Gastroesophageal sphincter (tissue), 4 donors: ENCODE measurements at regions not wholly inside any gene's neighbourhood (a gene's known extent, or its start where the extent isn't known, plus 50 kb on each side); places are given as distances from the start of the nearest gene placed in this dataset.
"Not testable (repeated sequence)": the region's sequence is repeated elsewhere in the genome, so short reads cannot be mapped to it uniquely, and the experiment has no call there.

Experiments
- ATAC-seq: fragments of 150-250 bp; one replicate; pipeline ENCODE4 v1.9.1; 2016; ENCODE audit warnings: mild to moderate bottlenecking, moderate library complexity
- H3K27ac ChIP-seq, 4 donors: fragments of 200-600 bp; sonication (generic) in 3 of 4; 1 replicate in 3 of 4; 2 replicates in 1 of 4; pipeline ENCODE4 v1.5.1; 2016 to 2019
- H3K27me3 ChIP-seq: fragments of 200-600 bp; sonication (generic); one replicate; pipeline ENCODE4 v1.5.1; 2019
- H3K36me3 ChIP-seq, 2 donors: fragments of 200-600 bp; sonication (generic); one replicate each; pipeline ENCODE4 v1.5.1; 2019; ENCODE audit warnings: control low read depth in 1 of 2
- H3K4me1 ChIP-seq, 3 donors: fragments of 200-600 bp; sonication (generic); 1 replicate in 2 of 3; 2 replicates in 1 of 3; pipeline ENCODE4 v1.5.1; 2016 to 2019; ENCODE audit warnings: control low read depth in 2 of 3
- H3K4me3 ChIP-seq, 2 donors: fragments of 200-600 bp; sonication (generic); one replicate each; pipeline ENCODE4 v1.5.1; 2019; ENCODE audit warnings: mild to moderate bottlenecking in 1 of 2, moderate library complexity in 1 of 2
- H3K9me3 ChIP-seq, 3 donors: fragments of 200-600 bp; sonication (generic); one replicate each; pipeline ENCODE4 v1.5.1; 2017 to 2019; ENCODE audit warnings: control low read depth in 2 of 3
- CTCF ChIP-seq, 4 experiments: fragments of 200-600 bp in 2 of 4; fragments of 450-650 bp in 2 of 4; sonication (generic) in 1 of 4; IDR thresholded peaks; one replicate each; pipeline ENCODE4 v1.5.1; 2017 to 2019; ENCODE audit warnings: antibody characterized with exemption in 4 of 4, mild to moderate bottlenecking in 2 of 4, moderate library complexity in 2 of 4
- EP300 ChIP-seq: sonication (generic); formaldehyde crosslinking; IDR thresholded peaks from one replicate; pipeline ENCODE4 v1.6.1; 2017; ENCODE audit warnings: antibody characterized with exemption, mild to moderate bottlenecking
- POLR2A ChIP-seq, 2 donors: fragments of 450-650 bp; IDR thresholded peaks; one replicate each; pipeline ENCODE4 v1.6.1; 2017; ENCODE audit warnings: antibody characterized with exemption in 2 of 2, mild to moderate bottlenecking in 2 of 2, moderate library complexity in 1 of 2
- POLR2AphosphoS5 ChIP-seq: sonication (generic); formaldehyde crosslinking; IDR thresholded peaks from one replicate; pipeline ENCODE4 v1.6.1; 2017; ENCODE audit warnings: antibody characterized with exemption
- WGBS, 2 donors: methylation state at CpG; one replicate each; pipeline ENCODE4 v1.1.5; 2018; ENCODE audit warnings: low coverage in 1 of 2; 5-methylcytosine and 5-hydroxymethylcytosine counted together

DNA sequence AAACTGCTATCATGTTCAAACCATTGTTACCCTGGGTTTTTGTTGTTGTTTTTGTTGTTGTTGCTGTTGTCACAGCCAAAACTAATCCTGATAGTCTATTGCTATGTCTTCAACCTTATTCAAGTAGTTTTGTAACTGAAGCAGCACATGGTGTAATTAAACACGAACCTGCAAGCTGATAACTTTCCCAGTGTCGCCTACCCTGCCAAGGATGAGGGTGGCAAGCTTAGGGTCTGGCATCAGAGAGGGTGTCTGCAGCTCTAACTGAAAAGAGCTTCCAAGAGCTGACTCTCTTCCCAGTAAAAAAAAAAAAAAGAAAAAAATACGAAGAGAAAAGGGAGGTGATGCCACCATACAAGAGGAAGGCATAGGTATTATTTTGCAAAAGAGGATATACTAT is 86.3 kb upstream of the BCL2L14 start:
- ATAC-seq: no peak
- TF ChIP-seq POLR2AphosphoS5 (no peak), CTCF (IDR thresholded peaks at IDR 0.05) (no peak)
- Histone ChIP-seq H3K4me3 (no peak overlapping the region), H3K27ac (no peak overlapping the region), H3K4me1 (no peaks in the 10 kb centered on the region), H3K9me3 (no peaks in the 10 kb centered on the region), H3K36me3 (no peaks in the 10 kb centered on the region), H3K27me3 (no peaks in the 10 kb centered on the region)
- WGBS, 2 donors: 85 to 92% methylated on average over 2 of the region's 3 CpGs

- H3K4me3 ChIP-seq: no peak overlapping the region
- no peaks in the 10 kb centered on the region for H3K27me3 ChIP-seq
- TF ChIP-seq POLR2A (IDR thresholded peaks at IDR 0.05) (no peak), EP300 (no peak), CTCF (IDR thresholded peaks at IDR 0.05) (no peak), POLR2AphosphoS5 (no peak)
- H3K4me1 ChIP-seq: no peaks in the 10 kb centered on the region
- no peaks in the 10 kb centered on the region for H3K9me3 ChIP-seq
- no peaks in the 10 kb centered on the region for H3K36me3 ChIP-seq
- no peak for ATAC-seq
- WGBS, 2 donors: 58 to 81% methylated on average over 5 of the region's 5 CpGs
- H3K27ac ChIP-seq: no peak overlapping the region
Measured at GRCh38 chr12:11986165-11986564, 84.6 kb upstream of the BCL2L14 start.

DNA sequence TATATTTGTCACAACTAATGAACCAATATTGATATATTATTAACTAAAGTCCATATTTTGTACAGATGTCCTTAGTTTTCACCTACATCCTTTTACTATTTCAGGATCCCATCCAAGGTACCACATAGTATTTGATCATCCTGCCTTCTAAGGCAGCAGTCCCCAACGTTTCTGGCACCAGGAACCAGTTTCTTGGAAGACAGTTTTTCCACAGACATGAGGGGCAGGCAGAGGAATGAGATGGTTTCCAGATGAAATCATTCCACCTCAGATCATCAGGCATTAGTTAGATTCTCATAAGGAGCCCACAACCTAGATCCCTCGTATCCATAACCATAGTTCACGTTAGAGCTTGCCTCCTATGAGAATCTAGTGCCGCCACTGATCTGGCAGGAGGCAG is 82.8 kb upstream of the BCL2L14 start:
- H3K4me3 ChIP-seq: no peak overlapping the region
- H3K36me3 ChIP-seq: no peaks in the 10 kb centered on the region
- no peaks in the 10 kb centered on the region for H3K9me3 ChIP-seq
- no peak for ATAC-seq
- H3K4me1 ChIP-seq: no peaks in the 10 kb centered on the region
- H3K27ac ChIP-seq: no peak overlapping the region
- TF ChIP-seq CTCF (IDR thresholded peaks at IDR 0.05) (no peak), POLR2AphosphoS5 (no peak), POLR2A (IDR thresholded peaks at IDR 0.05) (no peak), EP300 (no peak)
- 0 to 62% methylated on average over 1 to 4 of the region's 4 CpGs for WGBS, 2 donors
- no peaks in the 10 kb centered on the region for H3K27me3 ChIP-seq

GRCh38 chr12:11991604-11992003 is 79.1 kb upstream of the BCL2L14 start:
- no peaks in the 10 kb centered on the region for H3K9me3 ChIP-seq
- ATAC-seq: no peak
- TF ChIP-seq POLR2AphosphoS5 (no peak), EP300 (no peak), CTCF (IDR thresholded peaks at IDR 0.05) (no peak), POLR2A (IDR thresholded peaks at IDR 0.05) (no peak)
- WGBS, 2 donors: 78 to 92% methylated on average over 4 of the region's 4 CpGs
- H3K36me3 ChIP-seq: no peaks in the 10 kb centered on the region
- no peak overlapping the region for H3K4me3 ChIP-seq
- H3K4me1 ChIP-seq: no peaks in the 10 kb centered on the region
- H3K27me3 ChIP-seq: no peaks in the 10 kb centered on the region
- no peak overlapping the region for H3K27ac ChIP-seq

GRCh38 chr12:11992515-11992914 is 78.2 kb upstream of the BCL2L14 start:
- no peaks in the 10 kb centered on the region for H3K9me3 ChIP-seq
- no peaks in the 10 kb centered on the region for H3K36me3 ChIP-seq
- no peaks in the 10 kb centered on the region for H3K27me3 ChIP-seq
- H3K4me3 ChIP-seq: no peak overlapping the region
- H3K27ac ChIP-seq: no peak overlapping the region
- 92 to 98% methylated on average over 3 of the region's 3 CpGs for WGBS, 2 donors
- ATAC-seq: no peak
- H3K4me1 ChIP-seq: no peaks in the 10 kb centered on the region
- TF ChIP-seq POLR2A (IDR thresholded peaks at IDR 0.05) (no peak), POLR2AphosphoS5 (no peak), CTCF (IDR thresholded peaks at IDR 0.05) (no peak), EP300 (no peak)

DNA sequence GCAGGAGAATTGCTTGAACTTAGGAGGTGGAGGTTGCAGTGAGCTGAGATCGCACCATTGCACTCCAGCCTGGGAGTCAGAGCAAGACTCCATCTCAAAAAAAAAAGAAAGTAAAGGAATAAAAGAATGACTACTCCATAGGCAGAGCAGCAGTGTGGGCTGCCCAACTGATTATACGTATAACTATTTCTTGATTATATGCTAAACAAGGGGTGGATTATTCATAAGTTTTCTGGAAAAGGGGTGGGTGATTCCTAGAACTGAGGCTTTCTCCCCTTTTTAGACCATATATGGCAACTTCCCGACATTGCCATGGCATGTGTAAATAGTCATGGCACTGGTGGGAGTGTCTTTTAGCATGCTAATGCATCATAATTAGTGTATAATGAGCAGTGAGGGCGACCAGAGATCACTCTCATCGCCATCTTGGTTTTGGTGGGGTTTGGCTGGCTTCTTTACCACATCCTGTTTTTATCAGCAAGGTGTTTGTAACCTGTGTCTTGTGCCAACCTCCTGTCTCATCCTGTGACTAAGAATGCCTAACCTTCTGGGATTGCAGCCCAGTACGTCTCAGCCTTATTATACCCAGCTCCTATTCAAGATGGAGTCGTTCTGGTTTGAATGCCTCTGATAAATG is 72.3 kb upstream of the BCL2L14 start:
- ATAC-seq, H3K4me1 ChIP-seq, H3K36me3 ChIP-seq, H3K9me3 ChIP-seq, H3K27me3 ChIP-seq, H3K4me3 ChIP-seq, H3K27ac ChIP-seq: not testable (repeated sequence)
- 71 to 76% methylated on average over 5 to 6 of the region's 7 CpGs for WGBS, 2 donors
